IMR-90 (cell line): ENCODE measurements at regions not wholly inside any gene's neighbourhood (a gene's known extent, or its start where the extent isn't known, plus 50 kb on each side); places are given as distances from the start of the nearest gene placed in this dataset.

Experiments used
- ATAC-seq: fragments of 200-7000 bp; cut with Tn5 transposase; 2 replicates; pipeline ENCODE4 v1.9.1; 2020; ENCODE audit warnings: low read depth, mild to moderate bottlenecking, moderate library complexity
- BruUV-seq: library from RNA; stranded (reverse); fragments of 400-500 nt; replicated peaks from 2 replicates; lab custom pipeline; 2021; lab: Mats Ljungman, UMichigan
- CTCF ChIA-PET: fragments of 300-600 bp; formaldehyde crosslinking; extraction: SDS; loops from one replicate; lab custom pipeline; 2021; ENCODE audit warnings: antibody characterized with exemption; lab: Yijun Ruan, JAX
- POLR2A ChIA-PET: fragments of 300-600 bp; sonication (Branson Sonifier 250); formaldehyde crosslinking; loops from one replicate; lab custom pipeline; 2022; ENCODE audit warnings: antibody characterized with exemption; ENCODE audit not compliant: unreplicated experiment; lab: Charles Lee
- DNase-seq: peaks from one replicate; pipeline ENCODE4 v3.0.0; 2013
- H2AFZ ChIP-seq: replicated peaks from 2 replicates; pipeline ENCODE3; 2013; ENCODE audit warnings: low read length, mild to moderate bottlenecking; ENCODE audit not compliant: poor library complexity
- H2AK5ac ChIP-seq: 2 replicates; pipeline ENCODE4 v1.6.1; 2013; ENCODE audit warnings: low read depth, low read length, inconsistent platforms
- H2AK9ac ChIP-seq: replicated peaks from 2 replicates; pipeline ENCODE3; 2013; ENCODE audit warnings: mild to moderate bottlenecking, low read depth, low read length, moderate library complexity; ENCODE audit not compliant: poor library complexity
- H2BK120ac ChIP-seq: 2 replicates; pipeline ENCODE4 v1.6.1; 2013; ENCODE audit warnings: low read depth, low read length, inconsistent platforms
- H2BK15ac ChIP-seq: 3 replicates; pipeline ENCODE4 v1.6.1; 2013; ENCODE audit warnings: low read depth, low read length, inconsistent platforms
- H2BK20ac ChIP-seq: 2 replicates; pipeline ENCODE4 v1.6.1; 2013; ENCODE audit warnings: low read depth, mild to moderate bottlenecking, inconsistent platforms, low read length, moderate library complexity
- H2BK5ac ChIP-seq: 2 replicates; pipeline ENCODE4 v1.6.1; 2013; ENCODE audit warnings: mild to moderate bottlenecking, low read depth, low read length, inconsistent platforms; ENCODE audit not compliant: poor library complexity, severe bottlenecking
- H3K14ac ChIP-seq: replicated peaks from 2 replicates; pipeline ENCODE4 v1.6.1; 2013; ENCODE audit warnings: low read depth, low read length, inconsistent platforms
- H3K18ac ChIP-seq: 2 replicates; pipeline ENCODE4 v1.6.1; 2013; ENCODE audit warnings: low read depth, low read length, control low read depth
- H3K23ac ChIP-seq: 2 replicates; pipeline ENCODE4 v1.6.1; 2013; ENCODE audit warnings: low read depth, low read length, inconsistent platforms
- H3K27ac ChIP-seq: 2 replicates; pipeline ENCODE4 v1.5.1; 2013; ENCODE audit warnings: mild to moderate bottlenecking, control low read depth, low read length; ENCODE audit not compliant: insufficient read depth
- H3K27me3 ChIP-seq: 2 replicates; pipeline ENCODE4 v1.6.1; 2013; ENCODE audit warnings: low read length; ENCODE audit not compliant: control insufficient read depth, insufficient read depth
- H3K36me3 ChIP-seq: 2 replicates; pipeline ENCODE4 v1.6.1; 2013; ENCODE audit warnings: low read length, mixed read lengths; ENCODE audit not compliant: control insufficient read depth, insufficient read depth
- H3K4ac ChIP-seq: 2 replicates; pipeline ENCODE4 v1.6.1; 2013; ENCODE audit warnings: low read depth, low read length, inconsistent platforms
- H3K4me1 ChIP-seq: 2 replicates; pipeline ENCODE4 v1.6.1; 2013; ENCODE audit warnings: low read length, mixed read lengths; ENCODE audit not compliant: control insufficient read depth, insufficient read depth
- H3K4me2 ChIP-seq: 2 replicates; pipeline ENCODE4 v1.6.1; 2013; ENCODE audit warnings: low read depth, mild to moderate bottlenecking, control low read depth, low read length, moderate library complexity
- H3K4me3 ChIP-seq: 2 replicates; pipeline ENCODE4 v1.5.1; 2013; ENCODE audit warnings: low read depth, mild to moderate bottlenecking, control low read depth, low read length, moderate library complexity; ENCODE audit not compliant: insufficient read depth
- H3K56ac ChIP-seq: 2 replicates; pipeline ENCODE4 v1.6.1; 2013; ENCODE audit warnings: low read length, inconsistent platforms; ENCODE audit not compliant: insufficient read depth; ENCODE audit errors: extremely low read depth
- H3K79me1 ChIP-seq, 2 experiments: 2 replicates each; pipeline ENCODE4 v1.6.1; 2013; ENCODE audit warnings: low read length in 2 of 2, inconsistent platforms in 1 of 2, low read depth in 1 of 2
- H3K9ac ChIP-seq: 2 replicates; pipeline ENCODE4 v1.6.1; 2013; ENCODE audit warnings: low read depth, low read length, control low read depth
- H3K9me1 ChIP-seq: 2 replicates; pipeline ENCODE4 v1.6.1; 2013; ENCODE audit warnings: low read length, inconsistent platforms; ENCODE audit not compliant: insufficient read depth
- H3K9me3 ChIP-seq: 2 replicates; pipeline ENCODE4 v1.6.1; 2013; ENCODE audit warnings: low read length; ENCODE audit not compliant: control insufficient read depth, insufficient read depth
- H4K20me1 ChIP-seq: 2 replicates; pipeline ENCODE4 v1.6.1; 2013; ENCODE audit warnings: low read length, inconsistent platforms; ENCODE audit not compliant: insufficient read depth
- H4K5ac ChIP-seq: 2 replicates; pipeline ENCODE4 v1.6.1; 2013; ENCODE audit warnings: mild to moderate bottlenecking, low read depth, low read length, control low read depth
- H4K8ac ChIP-seq, 2 experiments: 2 replicates each; pipeline ENCODE4 v1.6.1; 2013; ENCODE audit warnings: low read depth in 2 of 2, low read length in 2 of 2, control low read depth in 1 of 2, inconsistent platforms in 1 of 2
- H4K91ac ChIP-seq: 2 replicates; pipeline ENCODE4 v1.6.1; 2013; ENCODE audit warnings: low read depth, low read length, inconsistent platforms; ENCODE audit not compliant: insufficient read depth
- CTCF ChIP-seq: conservative IDR thresholded peaks from 2 replicates; pipeline ENCODE4 v1.5.1; 2012; ENCODE audit warnings: mild to moderate bottlenecking, low read depth, low read length, improper control_type of control experiment
- RCOR1 ChIP-seq: IDR thresholded peaks from 2 replicates; pipeline ENCODE4 v1.6.1; 2012; ENCODE audit warnings: mild to moderate bottlenecking, low read length, improper control_type of control experiment; ENCODE audit not compliant: insufficient replicate concordance
- WGBS, 2 experiments: methylation state at CpG; one replicate each; pipeline versions ENCODE4 v1.1.5 to v1.1.7; 2013; ENCODE audit warnings: missing lambda C conversion rate in 2 of 2; ENCODE audit not compliant: insufficient read length in 1 of 2; ENCODE audit errors: extremely low coverage in 2 of 2; 5-methylcytosine and 5-hydroxymethylcytosine counted together
- dilution Hi-C: fragments of 300-500 bp; cut with HindIII; formaldehyde crosslinking; loops from one replicate; pipeline ENCODE4 v1.14.3; 2018; ENCODE audit warnings: low sequenced_read_pairs; ENCODE audit not compliant: unreplicated experiment
- in situ Hi-C: fragments of 300-500 bp; cut with MboI; formaldehyde crosslinking; loops from 3 replicates; pipeline ENCODE4 v1.14.3; 2019; ENCODE audit warnings: low sequenced_read_pairs, inconsistent platforms, mixed read lengths
- intact Hi-C: fragments of 100-400 bp; cut with micrococcal nuclease; formaldehyde crosslinking; loops from 2 replicates; pipeline ENCODE4 v1.10.0; 2022

- Histone ChIP-seq H2BK20ac (no peak overlapping the region), H2AK9ac (no peak overlapping the region), H3K4ac (no peak overlapping the region), H3K56ac (no peak overlapping the region), H3K9me1 (no peaks in the 10 kb centered on the region), H2AFZ (no peak overlapping the region), H3K4me2 (no peak overlapping the region), H3K27ac (no peak overlapping the region), H2BK5ac (no peak overlapping the region), H4K20me1 (no peaks in the 10 kb centered on the region), H2BK15ac (no peak overlapping the region), H4K5ac (no peak overlapping the region), H4K91ac (no peak overlapping the region), H3K18ac (no peak overlapping the region), H3K14ac (no peak overlapping the region), H4K8ac (no peak overlapping the region), H3K36me3 (no peaks in the 10 kb centered on the region), H3K27me3 (no peaks in the 10 kb centered on the region), H2BK120ac (no peak overlapping the region), H2AK5ac (no peak overlapping the region), H3K4me3 (no peak overlapping the region), H3K79me1 (no peaks in the 10 kb centered on the region), H3K4me1 (no peaks in the 10 kb centered on the region), H3K9me3 (peaks cover 2% of the 10 kb centered on the region; the same call in 1 of the 2 replicates), H3K23ac (no peak overlapping the region), H3K9ac (no peak overlapping the region)
- dilution Hi-C loops, result no loop called here
- ATAC-seq (no peak), DNase-seq (no peak)
- WGBS, 2 experiments, result 14% methylated on average over 1 of the region's 2 CpGs; no CpG with 5 or more reads in 1 of the 2 experiments
- in situ Hi-C loops, result no loop called here
- ChIA-PET POLR2A (no interaction called here), CTCF (no interaction called here)
- BruUV-seq, result no TSS peak
- TF ChIP-seq RCOR1 (no peak), CTCF (peak; percentile 29; the same call in 1 of the 2 replicates)
- intact Hi-C loops, result no loop called here
Observed at GRCh38 chrX:151505796-151506195, 57.7 kb upstream of the PASD1 start.
